ENCODE measurements at regions not wholly inside any gene's neighbourhood (a gene's known extent, or its start where the extent isn't known, plus 50 kb on each side); places are given as distances from the start of the nearest gene placed in this dataset.

DNA sequence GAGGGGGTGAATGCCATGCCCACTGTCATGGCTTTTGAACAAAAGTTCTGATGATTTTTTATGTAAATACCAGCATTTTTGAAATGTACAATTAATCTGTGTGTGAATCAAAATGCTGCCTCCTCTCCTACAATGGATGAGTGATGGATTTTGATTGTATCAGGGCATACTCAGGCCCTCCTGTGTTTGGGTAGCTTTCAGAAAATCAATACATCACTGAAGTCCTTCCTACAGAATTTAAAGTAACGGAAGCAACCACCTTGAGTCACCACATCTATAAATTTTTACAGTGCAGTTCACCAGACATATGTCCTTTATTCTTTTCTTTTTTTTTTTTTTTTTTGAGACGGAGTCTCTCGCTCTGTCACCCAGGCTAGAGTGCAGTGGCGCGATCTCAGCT, 867.3 kb downstream of the EPHA4 start:
- no peak for TF ChIP-seq CTCF (IDR thresholded peaks at IDR 0.05; ENCODE audit: extremely low read depth, insufficient read depth, missing control alignments)
- no peak for DNase-seq (ENCODE audit: low spot score)

DNA sequence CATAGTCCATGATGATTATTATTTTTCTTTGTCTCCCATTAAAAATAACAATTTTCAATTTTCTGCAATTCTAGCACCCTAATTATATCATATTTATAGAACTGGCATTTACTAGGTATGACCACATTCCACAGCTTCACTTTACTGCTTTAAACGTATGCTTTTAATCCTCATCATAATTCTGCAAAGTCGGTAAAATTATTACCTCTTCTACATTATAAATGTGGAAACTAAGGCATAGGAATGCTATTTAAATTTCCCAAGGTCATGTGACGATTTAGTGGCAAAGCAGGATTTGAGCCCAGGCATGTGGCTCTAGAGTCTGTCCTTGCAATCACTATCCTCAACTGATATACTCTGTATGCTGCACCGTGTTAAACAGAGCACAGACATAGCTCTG, 866.4 kb downstream of the EPHA4 start:
- in situ Hi-C loops (cut with MboI; ENCODE audit: low pct_unique_long_range_greater_than_20kb, low sequenced_read_pairs, unreplicated experiment): no loop called here
- no peak for DNase-seq (ENCODE audit: low spot score)
- no peak for TF ChIP-seq CTCF (IDR thresholded peaks at IDR 0.05; ENCODE audit: extremely low read depth, insufficient read depth, missing control alignments)

More for the DNA sequence above, 867.3 kb downstream of the EPHA4 start:
- in situ Hi-C loops (cut with MboI; ENCODE audit: low pct_unique_long_range_greater_than_20kb, low sequenced_read_pairs, unreplicated experiment): no loop called here

DNA sequence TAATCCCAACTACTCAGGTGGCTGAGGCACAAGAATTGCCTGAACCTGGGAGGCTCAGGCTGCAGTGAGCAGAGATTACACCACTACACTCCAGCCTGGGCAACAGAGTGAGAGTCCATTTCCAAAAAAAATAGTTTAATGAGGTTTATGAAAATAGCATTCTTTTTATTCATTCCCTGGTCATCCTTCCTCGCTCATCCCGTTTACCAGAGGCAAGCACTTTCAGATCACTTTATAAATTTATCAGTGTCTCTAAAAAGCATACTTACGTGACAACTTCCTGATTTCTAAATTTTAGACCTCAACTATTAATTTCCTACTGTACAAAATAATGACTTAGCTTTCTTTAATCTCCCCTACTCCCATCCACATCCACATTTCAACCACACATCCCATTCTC, 864.8 kb downstream of the EPHA4 start:
- in situ Hi-C loops (cut with MboI; ENCODE audit: low pct_unique_long_range_greater_than_20kb, low sequenced_read_pairs, unreplicated experiment): no loop called here
- no peak for DNase-seq (ENCODE audit: low spot score)
- TF ChIP-seq CTCF (IDR thresholded peaks at IDR 0.05; ENCODE audit: extremely low read depth, insufficient read depth, missing control alignments): no peak

GRCh38 chr2:220708366-220708765, 863.7 kb downstream of the EPHA4 start:
- in situ Hi-C loops (cut with MboI; ENCODE audit: low pct_unique_long_range_greater_than_20kb, low sequenced_read_pairs, unreplicated experiment): no loop called here
- no peak for TF ChIP-seq CTCF (IDR thresholded peaks at IDR 0.05; ENCODE audit: extremely low read depth, insufficient read depth, missing control alignments)
- no peak for DNase-seq (ENCODE audit: low spot score)

GRCh38 chr2:220717283-220717682, 854.8 kb downstream of the EPHA4 start:
- DNase-seq (ENCODE audit: low spot score): no peak
- no peak for TF ChIP-seq CTCF (IDR thresholded peaks at IDR 0.05; ENCODE audit: extremely low read depth, insufficient read depth, missing control alignments)
- in situ Hi-C loops (cut with MboI; ENCODE audit: low pct_unique_long_range_greater_than_20kb, low sequenced_read_pairs, unreplicated experiment): no loop called here

DNA sequence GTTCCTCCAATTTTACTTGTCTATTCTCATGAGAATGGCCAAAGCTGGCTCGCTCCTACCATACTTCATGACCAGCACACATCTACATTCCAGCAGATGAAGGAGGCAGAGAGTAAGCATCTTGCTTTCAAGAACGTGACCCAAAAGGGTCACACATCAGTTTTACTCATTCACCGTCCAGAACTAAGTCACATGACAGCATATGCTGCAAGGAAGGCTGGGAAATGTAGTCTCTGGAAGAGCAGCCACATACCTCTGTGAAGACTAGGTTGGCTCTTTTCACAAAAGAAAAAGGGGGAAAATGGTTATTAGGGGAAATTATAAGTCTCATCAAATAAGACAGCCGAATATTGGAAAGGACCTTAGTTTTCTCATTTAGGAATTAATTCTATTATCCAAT, 835.3 kb downstream of the EPHA4 start:
- no peak for DNase-seq (ENCODE audit: low spot score)
- in situ Hi-C loops (cut with MboI; ENCODE audit: low pct_unique_long_range_greater_than_20kb, low sequenced_read_pairs, unreplicated experiment): no loop called here
- TF ChIP-seq CTCF (IDR thresholded peaks at IDR 0.05; ENCODE audit: extremely low read depth, insufficient read depth, missing control alignments): no peak

GRCh38 chr2:220743203-220743602, 828.9 kb downstream of the EPHA4 start:
- DNase-seq (ENCODE audit: low spot score): no peak
- TF ChIP-seq CTCF (IDR thresholded peaks at IDR 0.05; ENCODE audit: extremely low read depth, insufficient read depth, missing control alignments): no peak
- in situ Hi-C loops (cut with MboI; ENCODE audit: low pct_unique_long_range_greater_than_20kb, low sequenced_read_pairs, unreplicated experiment): no loop called here
